Activated T-helper 1 cell treated with anti-CD3 and anti-CD28 coated beads, Interleukin-12 subunit alpha, Interleukin-12 subunit beta, Interleukin-2, Interleukin-4 antibody, amounts not matched to agents 30 ng/mL and 10 ng/mL and 1 ng/mL, durations not matched to agents 14 hours and 24 hours and 36 hours (primary cell): ENCODE measurements at regions not wholly inside any gene's neighbourhood (a gene's known extent, or its start where the extent isn't known, plus 50 kb on each side); places are given as distances from the start of the nearest gene placed in this dataset.
A peak's percentile ranks its signal among the peaks of the same experiment; 100 is the strongest.

Experiments
- DNase-seq: peaks from one replicate; pipeline ENCODE4 v3.0.0; 2021; ENCODE audit warnings: low spot score
- H3K27ac Mint-ChIP-seq: one replicate; pipeline ENCODE4 v1.8.0; 2021; ENCODE audit warnings: mild to moderate bottlenecking, mixed read lengths
- H3K27me3 Mint-ChIP-seq: one replicate; pipeline ENCODE4 v1.8.0; 2022; ENCODE audit warnings: mild to moderate bottlenecking, moderate library complexity, mixed read lengths; ENCODE audit not compliant: insufficient read depth
- H3K36me3 Mint-ChIP-seq: one replicate; pipeline ENCODE4 v1.8.0; 2021; ENCODE audit warnings: low read depth, mixed read lengths
- H3K4me1 Mint-ChIP-seq: one replicate; pipeline ENCODE4 v1.8.0; 2021; ENCODE audit warnings: low read depth, mixed read lengths
- H3K4me3 Mint-ChIP-seq: one replicate; pipeline ENCODE4 v1.8.0; 2021; ENCODE audit warnings: mild to moderate bottlenecking, moderate library complexity, mixed read lengths
- H3K9me3 Mint-ChIP-seq: one replicate; pipeline ENCODE4 v1.8.0; 2021; ENCODE audit warnings: mixed read lengths
- intact Hi-C: fragments of 100-400 bp; cut with micrococcal nuclease; formaldehyde crosslinking; loops from one replicate; pipeline ENCODE4 v1.15.1; 2024

- Mint-ChIP-seq H3K36me3 (peaks cover 3% of the 10 kb centered on the region), H3K27ac (no peak overlapping the region), H3K27me3 (no peaks in the 10 kb centered on the region), H3K4me3 (no peak overlapping the region), H3K9me3 (no peaks in the 10 kb centered on the region), H3K4me1 (peaks cover 53% of the 10 kb centered on the region)
- intact Hi-C loops, result loop anchor here (5.0 kb wide), 1 partner anchor 179 kb away; no protein-coding TSS in a partner anchor
- DNase-seq, result no peak
These were observed 284.7 kb upstream of the PWP1 start for GRCh38 chr12:107400686-107401447.

DNA sequence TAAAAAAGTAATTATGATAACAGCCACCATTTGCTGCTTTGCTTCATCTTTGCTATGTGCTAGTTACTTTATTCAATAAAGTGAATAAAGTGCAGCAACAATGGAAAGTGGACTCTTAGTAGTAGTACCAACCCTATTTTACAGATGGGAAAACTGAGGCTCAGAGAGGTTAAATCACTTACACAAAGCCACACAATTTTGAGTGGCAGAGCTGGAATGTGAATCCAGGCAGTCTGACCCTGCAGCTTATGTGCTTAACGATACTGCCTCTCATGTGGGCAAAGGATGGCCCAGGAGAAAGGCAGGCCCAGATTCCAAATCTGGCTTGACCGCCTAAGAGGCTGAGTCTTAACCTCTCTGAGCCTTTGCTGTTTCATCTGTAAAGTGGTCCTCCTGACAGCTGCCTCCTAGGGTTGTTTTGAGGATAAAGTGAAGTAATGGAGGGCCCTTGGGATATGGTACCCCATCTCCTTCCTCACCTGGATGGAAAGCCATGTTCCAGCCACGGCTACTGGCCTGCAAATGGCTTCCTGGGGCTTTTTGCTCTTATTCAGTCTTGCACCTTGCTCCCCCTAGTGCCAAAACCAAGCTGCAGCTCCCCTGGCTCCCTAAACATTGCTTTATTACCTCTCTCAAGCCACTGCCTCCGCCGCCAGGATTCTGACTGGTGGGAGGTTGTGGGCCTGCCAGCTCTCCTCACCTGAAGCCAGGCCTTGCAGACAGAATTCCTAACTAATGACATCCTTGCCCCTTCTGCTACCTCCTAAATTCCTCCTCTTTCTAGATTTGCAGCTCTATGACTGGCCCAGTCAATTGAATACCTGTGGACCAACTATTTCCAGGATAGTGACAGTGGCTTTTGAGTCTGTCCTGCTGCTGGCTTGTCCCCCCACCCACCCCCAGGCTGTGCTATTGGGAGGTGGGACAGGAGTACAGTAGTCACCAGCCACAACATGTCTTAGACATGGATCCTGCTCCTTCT, 283.3 kb upstream of the PWP1 start:
- H3K27me3 Mint-ChIP-seq, result no peaks in the 10 kb centered on the region
- no peak overlapping the region for H3K4me3 Mint-ChIP-seq
- H3K9me3 Mint-ChIP-seq, result no peaks in the 10 kb centered on the region
- H3K27ac Mint-ChIP-seq, result no peak overlapping the region
- peaks cover 3% of the 10 kb centered on the region for H3K36me3 Mint-ChIP-seq
- peaks cover 41% of the 10 kb centered on the region for H3K4me1 Mint-ChIP-seq
- peak; percentile 52 for DNase-seq
- intact Hi-C loops, result loop anchor here (1.0 to 5.0 kb wide), 5 partner anchors 30 to 270 kb away; a partner anchor contains a TSS

GRCh38 chr12:107404981-107405380, 280.6 kb upstream of the PWP1 start:
- Mint-ChIP-seq H3K27ac (no peak overlapping the region), H3K4me3 (no peak overlapping the region), H3K36me3 (no peaks in the 10 kb centered on the region), H3K9me3 (no peaks in the 10 kb centered on the region), H3K27me3 (no peaks in the 10 kb centered on the region), H3K4me1 (peaks cover 36% of the 10 kb centered on the region)
- DNase-seq, result peak; percentile 24
- intact Hi-C loops, result loop anchor here (1.0 to 5.0 kb wide), 2 partner anchors 183 to 202 kb away; no protein-coding TSS in a partner anchor

- peaks cover 34% of the 10 kb centered on the region for H3K4me1 Mint-ChIP-seq
- intact Hi-C loops, result loop anchor here (1.0 kb wide), 1 partner anchor 202 kb away; no protein-coding TSS in a partner anchor
- no peak for DNase-seq
These were observed 280.2 kb upstream of the PWP1 start for GRCh38 chr12:107405436-107405835.

DNA sequence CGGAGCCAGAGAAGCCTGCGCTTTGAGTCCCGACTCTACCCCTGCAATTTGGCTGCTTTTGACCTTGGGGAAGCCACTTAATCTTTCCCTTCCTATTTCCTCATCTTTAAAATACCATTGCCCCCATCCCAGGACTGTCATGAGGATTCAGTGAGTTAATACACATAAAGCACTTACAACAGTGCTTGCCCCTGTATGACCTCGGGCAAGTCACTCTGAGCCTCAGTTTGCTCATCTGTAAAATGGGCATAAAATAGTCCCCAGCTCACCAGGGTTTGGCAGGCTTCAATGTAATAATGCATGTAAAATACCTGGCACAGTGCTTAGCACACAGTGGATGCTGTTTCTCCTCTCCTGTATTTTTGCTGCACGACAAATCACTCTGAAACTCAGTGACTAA, 278.7 kb upstream of the PWP1 start:
- peaks cover 19% of the 10 kb centered on the region for H3K4me1 Mint-ChIP-seq
- no peaks in the 10 kb centered on the region for H3K9me3 Mint-ChIP-seq
- DNase-seq, result no peak
- H3K27me3 Mint-ChIP-seq, result no peaks in the 10 kb centered on the region
- no peak overlapping the region for H3K27ac Mint-ChIP-seq
- no peaks in the 10 kb centered on the region for H3K36me3 Mint-ChIP-seq
- intact Hi-C loops, result no loop called here
- no peak overlapping the region for H3K4me3 Mint-ChIP-seq

More at GRCh38 chr12:107405436-107405835, 280.2 kb upstream of the PWP1 start:
- no peaks in the 10 kb centered on the region for H3K36me3 Mint-ChIP-seq
- H3K9me3 Mint-ChIP-seq, result no peaks in the 10 kb centered on the region
- no peak overlapping the region for H3K27ac Mint-ChIP-seq
- H3K27me3 Mint-ChIP-seq, result no peaks in the 10 kb centered on the region
- no peak overlapping the region for H3K4me3 Mint-ChIP-seq

DNA sequence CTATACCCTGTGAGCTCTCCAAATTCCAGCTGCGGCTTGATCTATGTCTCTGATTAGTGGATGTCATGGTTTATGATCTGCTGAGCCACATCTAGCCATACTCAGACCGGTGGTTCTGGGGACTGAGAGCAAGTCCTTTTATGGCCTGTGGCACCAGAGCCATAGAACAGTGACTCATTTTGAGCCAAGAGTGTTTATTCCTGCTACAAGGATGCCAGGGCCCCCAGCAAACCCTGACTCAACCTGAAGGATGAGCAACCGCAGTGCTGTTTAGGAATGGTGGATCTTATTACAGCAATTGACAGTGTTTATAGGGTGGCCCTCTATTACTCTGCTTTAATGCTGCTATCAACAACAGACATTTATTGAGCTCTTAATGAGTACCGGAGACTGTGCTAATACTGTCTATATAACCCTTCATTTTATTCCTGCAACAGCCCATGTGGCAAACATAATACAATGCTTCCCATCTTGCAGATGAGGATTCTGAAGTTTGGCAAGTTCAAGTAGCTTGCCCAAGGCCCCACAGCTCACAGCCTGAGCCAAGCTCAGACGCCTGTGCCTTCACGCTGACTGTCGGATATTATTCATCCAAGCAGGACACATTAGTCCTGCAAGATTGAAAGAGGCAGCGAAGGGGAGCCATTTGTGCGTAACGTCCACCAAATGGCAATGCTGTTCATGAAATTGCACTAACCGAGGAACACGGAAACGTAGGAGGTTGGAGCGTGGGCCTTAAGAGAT, 273.6 kb upstream of the PWP1 start:
- Mint-ChIP-seq H3K9me3 (no peaks in the 10 kb centered on the region), H3K36me3 (no peaks in the 10 kb centered on the region), H3K27ac (no peak overlapping the region), H3K4me1 (no peaks in the 10 kb centered on the region), H3K27me3 (no peaks in the 10 kb centered on the region), H3K4me3 (no peak overlapping the region)
- intact Hi-C loops, result no loop called here
- DNase-seq, result no peak

DNA sequence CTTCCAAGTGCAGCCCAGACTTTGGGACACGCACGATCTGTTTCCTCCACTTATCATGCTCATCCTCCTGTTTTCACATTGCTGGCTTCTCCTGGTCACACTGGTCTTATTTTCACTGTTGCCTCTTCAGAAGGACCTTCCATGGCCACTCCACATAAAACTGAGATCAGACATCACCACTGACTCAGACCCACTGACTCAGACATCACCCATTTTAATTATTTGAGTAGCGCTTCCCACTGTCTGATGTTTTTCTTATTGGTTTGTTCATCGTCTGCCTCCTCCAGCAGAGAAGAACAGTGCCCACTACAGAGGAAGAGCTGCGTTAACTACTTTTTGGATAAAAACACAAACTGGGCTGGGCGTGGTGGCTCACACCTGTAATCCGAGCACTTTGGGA, 270.5 kb upstream of the PWP1 start:
- Mint-ChIP-seq H3K27ac (no peak overlapping the region), H3K27me3 (no peaks in the 10 kb centered on the region), H3K9me3 (no peaks in the 10 kb centered on the region), H3K4me1 (no peaks in the 10 kb centered on the region), H3K4me3 (no peak overlapping the region), H3K36me3 (no peaks in the 10 kb centered on the region)
- no peak for DNase-seq
- intact Hi-C loops, result no loop called here

DNA sequence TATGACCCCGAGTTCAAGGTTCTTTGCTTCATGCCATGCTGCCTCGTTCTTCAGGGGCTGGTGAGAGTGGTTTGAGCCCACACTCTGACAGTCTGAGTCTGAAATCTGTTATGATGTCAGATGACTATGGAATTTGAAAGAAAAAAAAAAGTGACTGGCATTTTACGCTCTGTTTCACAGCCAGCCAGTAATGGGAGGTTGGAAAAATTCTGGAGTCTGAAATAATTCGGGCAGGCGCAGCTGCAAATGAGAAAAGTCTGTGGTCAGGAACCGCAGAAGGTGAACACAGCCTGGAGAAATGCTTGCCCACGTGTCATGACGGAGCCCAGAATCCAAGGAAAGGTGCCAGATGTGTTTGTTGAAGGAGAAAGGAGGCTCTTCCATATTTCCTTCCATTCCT, 269.8 kb upstream of the PWP1 start:
- H3K4me3 Mint-ChIP-seq, result no peak overlapping the region
- DNase-seq, result no peak
- H3K9me3 Mint-ChIP-seq, result no peaks in the 10 kb centered on the region
- H3K4me1 Mint-ChIP-seq, result no peaks in the 10 kb centered on the region
- intact Hi-C loops, result no loop called here
- H3K27ac Mint-ChIP-seq, result no peak overlapping the region
- H3K36me3 Mint-ChIP-seq, result no peaks in the 10 kb centered on the region
- no peaks in the 10 kb centered on the region for H3K27me3 Mint-ChIP-seq

- Mint-ChIP-seq H3K36me3 (no peaks in the 10 kb centered on the region), H3K9me3 (no peaks in the 10 kb centered on the region), H3K4me3 (no peak overlapping the region), H3K27ac (no peak overlapping the region), H3K4me1 (no peaks in the 10 kb centered on the region), H3K27me3 (no peaks in the 10 kb centered on the region)
- intact Hi-C loops, result no loop called here
- no peak for DNase-seq
These were observed 268.6 kb upstream of the PWP1 start for GRCh38 chr12:107417004-107417403.

- Mint-ChIP-seq H3K27ac (no peak overlapping the region), H3K9me3 (no peaks in the 10 kb centered on the region), H3K4me3 (no peak overlapping the region), H3K36me3 (no peaks in the 10 kb centered on the region), H3K27me3 (no peaks in the 10 kb centered on the region), H3K4me1 (no peaks in the 10 kb centered on the region)
- no peak for DNase-seq
- intact Hi-C loops, result no loop called here
These were observed 266.6 kb upstream of the PWP1 start for GRCh38 chr12:107418981-107419380.

GRCh38 chr12:107423531-107423930, 262.1 kb upstream of the PWP1 start:
- intact Hi-C loops, result no loop called here
- no peak overlapping the region for H3K27ac Mint-ChIP-seq
- no peaks in the 10 kb centered on the region for H3K4me1 Mint-ChIP-seq
- no peak overlapping the region for H3K4me3 Mint-ChIP-seq
- peaks cover 3% of the 10 kb centered on the region for H3K36me3 Mint-ChIP-seq
- H3K9me3 Mint-ChIP-seq, result no peaks in the 10 kb centered on the region
- H3K27me3 Mint-ChIP-seq, result no peaks in the 10 kb centered on the region
- DNase-seq, result no peak

DNA sequence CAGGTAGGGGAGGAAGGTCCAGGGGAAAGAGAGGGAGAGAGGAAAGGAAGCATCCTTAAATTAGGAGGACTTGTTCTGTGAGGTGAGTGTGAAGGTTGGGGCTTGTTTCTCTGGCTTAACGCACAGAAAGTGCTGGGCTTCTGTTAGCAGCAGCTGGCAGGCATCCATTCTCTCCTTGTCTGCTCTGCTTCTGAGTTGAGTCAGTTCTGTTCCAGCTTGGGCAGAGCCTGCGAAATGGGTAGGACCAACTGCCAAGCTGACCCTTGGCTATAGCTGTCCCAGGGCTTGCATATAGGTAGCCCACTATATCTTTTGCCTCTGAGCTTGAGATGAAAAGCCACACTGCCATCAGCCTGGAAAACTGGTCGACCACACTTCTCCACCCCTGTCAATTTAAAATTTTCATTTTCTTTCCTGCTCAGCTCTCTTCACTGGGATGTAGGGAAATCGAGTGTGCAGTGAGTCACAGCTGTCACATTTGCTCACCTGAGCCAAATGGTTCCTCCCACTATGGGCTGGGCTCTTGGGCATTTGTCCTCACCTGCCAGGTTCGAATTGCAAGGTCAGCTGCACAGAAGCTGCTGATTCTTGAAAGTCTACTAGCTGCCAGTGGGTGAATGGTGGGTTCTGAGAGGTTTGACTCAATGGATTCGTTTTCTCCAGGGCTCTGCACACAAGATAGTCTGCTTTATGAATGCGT, 256.4 kb upstream of the PWP1 start:
- Mint-ChIP-seq H3K4me1 (peaks cover 13% of the 10 kb centered on the region), H3K4me3 (no peak overlapping the region), H3K9me3 (no peaks in the 10 kb centered on the region), H3K27me3 (no peaks in the 10 kb centered on the region), H3K27ac (no peak overlapping the region), H3K36me3 (peaks cover 3% of the 10 kb centered on the region)
- intact Hi-C loops, result no loop called here
- no peak for DNase-seq
